WI38 (cell line): ENCODE measurements at regions not wholly inside any gene's neighbourhood (a gene's known extent, or its start where the extent isn't known, plus 50 kb on each side); places are given as distances from the start of the nearest gene placed in this dataset.
"Not testable (repeated sequence)": the region's sequence is repeated elsewhere in the genome, so short reads cannot be mapped to it uniquely, and the experiment has no call there.

Experiments
- H3K4me3 ChIP-seq: 2 replicates; pipeline ENCODE4 v1.5.1; 2011; ENCODE audit warnings: low read depth, mild to moderate bottlenecking, control low read depth, low read length
- CTCF ChIP-seq: IDR thresholded peaks from 2 replicates; pipeline ENCODE4 v1.5.1; 2012; ENCODE audit warnings: low read depth, mild to moderate bottlenecking, control low read depth, low read length

GRCh38 chr2:31688282-31688681 lies 107.5 kb upstream of the SRD5A2 start:
- TF ChIP-seq CTCF: peak; percentile 25; the same call in 1 of the 2 replicates
- H3K4me3 ChIP-seq: no peak overlapping the region

- H3K4me3 ChIP-seq: not testable (repeated sequence)
Observed at GRCh38 chr2:31683506-31683905, 102.8 kb upstream of the SRD5A2 start.

- no peak for TF ChIP-seq CTCF
- H3K4me3 ChIP-seq: no peak overlapping the region
Observed at GRCh38 chr2:31675485-31675901, 94.8 kb upstream of the SRD5A2 start.

- TF ChIP-seq CTCF: no peak
Observed at GRCh38 chr2:31674446-31674845, 93.7 kb upstream of the SRD5A2 start.

GRCh38 chr2:31666878-31667277 lies 86.1 kb upstream of the SRD5A2 start:
- no peak for TF ChIP-seq CTCF
- H3K4me3 ChIP-seq: no peak overlapping the region

More at GRCh38 chr2:31674446-31674845, 93.7 kb upstream of the SRD5A2 start:
- no peak overlapping the region for H3K4me3 ChIP-seq

- no peak for TF ChIP-seq CTCF
- no peak overlapping the region for H3K4me3 ChIP-seq
Observed at GRCh38 chr2:31664949-31665724, 84.4 kb upstream of the SRD5A2 start.

GRCh38 chr2:31660812-31661335 lies 80.1 kb upstream of the SRD5A2 start:
- no peak for TF ChIP-seq CTCF

More at GRCh38 chr2:31660812-31661335, 80.1 kb upstream of the SRD5A2 start:
- no peak overlapping the region for H3K4me3 ChIP-seq
